ENCODE measurements at regions not wholly inside any gene's neighbourhood (a gene's known extent, or its start where the extent isn't known, plus 50 kb on each side); places are given as distances from the start of the nearest gene placed in this dataset.

GRCh38 chr6:119447921-119448320, 98.4 kb upstream of the MAN1A1 start:
- no peak for TF ChIP-seq CTCF (IDR thresholded peaks at IDR 0.05)
- no peak for TF ChIP-seq POLR2A (IDR thresholded peaks at IDR 0.05)

All from lower leg skin (tissue), 3 donors.